Panc1 (cell line): ENCODE measurements at regions not wholly inside any gene's neighbourhood (a gene's known extent, or its start where the extent isn't known, plus 50 kb on each side); places are given as distances from the start of the nearest gene placed in this dataset.

Source experiments
- ATAC-seq: fragments of 200-7000 bp; cut with Tn5 transposase; 2 replicates; pipeline ENCODE4 v1.9.1; 2020; ENCODE audit warnings: mild to moderate bottlenecking, moderate library complexity
- BruUV-seq: library from RNA; stranded (reverse); fragments of 400-500 nt; replicated peaks from 2 replicates; lab custom pipeline; 2021; lab: Mats Ljungman, UMichigan
- CTCF ChIA-PET: fragments of 300-600 bp; sonication (Branson Sonifier 250); formaldehyde crosslinking; loops from one replicate; lab custom pipeline; 2022; ENCODE audit warnings: antibody characterized with exemption; lab: Charles Lee
- POLR2A ChIA-PET: fragments of 300-600 bp; sonication (Branson Sonifier 250); formaldehyde crosslinking; loops from one replicate; lab custom pipeline; 2022; ENCODE audit warnings: antibody characterized with exemption; lab: Charles Lee
- DNase-seq: peaks from one replicate; pipeline ENCODE4 v3.0.0-alpha.2; 2010; ENCODE audit warnings: low read depth, low spot score
- H3K27ac ChIP-seq: 2 replicates; pipeline ENCODE4 v1.5.1; 2011; ENCODE audit warnings: mild to moderate bottlenecking, low read length, inconsistent platforms
- H3K27me3 ChIP-seq: fragments of 200-500 bp; sonication (Bioruptor generic); 2 replicates; pipeline ENCODE4 v1.6.0; 2014; ENCODE audit warnings: low read length, inconsistent platforms; ENCODE audit not compliant: control insufficient read depth, insufficient read depth
- H3K36me3 ChIP-seq: fragments of 200-500 bp; sonication (Bioruptor generic); 2 replicates; pipeline ENCODE4 v1.5.1; 2014; ENCODE audit warnings: inconsistent platforms, mild to moderate bottlenecking, low read length, moderate library complexity; ENCODE audit not compliant: control insufficient read depth, insufficient read depth
- H3K4me1 ChIP-seq: 2 replicates; pipeline ENCODE4 v1.5.1; 2011; ENCODE audit warnings: inconsistent platforms, mild to moderate bottlenecking, low read length, moderate library complexity; ENCODE audit not compliant: control insufficient read depth, insufficient read depth
- H3K4me3 ChIP-seq, 2 experiments: 2 replicates each; pipeline ENCODE4 v1.5.1; 2011 to 2012; ENCODE audit warnings: low read depth in 2 of 2, low read length in 2 of 2, mild to moderate bottlenecking in 2 of 2, inconsistent platforms in 1 of 2, moderate library complexity in 1 of 2
- H3K9me3 ChIP-seq: fragments of 200-500 bp; sonication (Bioruptor generic); 2 replicates; pipeline ENCODE4 v1.5.1; 2014; ENCODE audit warnings: low read depth, mild to moderate bottlenecking, inconsistent platforms, low read length, moderate library complexity; ENCODE audit not compliant: control insufficient read depth, insufficient read depth
- POLR2AphosphoS5 ChIP-seq: IDR thresholded peaks from 2 replicates; pipeline ENCODE4 v1.6.1; 2012; ENCODE audit warnings: mild to moderate bottlenecking, low read depth, low read length, moderate library complexity
- SIN3A ChIP-seq: IDR thresholded peaks from 2 replicates; pipeline ENCODE4 v1.6.1; 2012; ENCODE audit warnings: low read depth, mild to moderate bottlenecking, low read length, moderate library complexity, borderline replicate concordance; ENCODE audit not compliant: insufficient read depth
- TCF7L2 ChIP-seq: IDR thresholded peaks from 2 replicates; pipeline ENCODE4 v1.6.1; 2011; ENCODE audit warnings: mild to moderate bottlenecking, low read depth, low read length, inconsistent platforms
- in situ Hi-C: cut with HindIII; loops from 2 replicates; pipeline ENCODE4 v1.10.0; 2016; ENCODE audit warnings: low sequenced_read_pairs, low pct_unique_long_range_greater_than_20kb
- intact Hi-C: fragments of 100-400 bp; cut with micrococcal nuclease; formaldehyde crosslinking; loops from one replicate; pipeline ENCODE4 v1.10.0; 2022; ENCODE audit not compliant: unreplicated experiment
- TF ChIP-seq, protein P1 (sequence below): fragments of 450-650 bp; IDR thresholded peaks from 2 replicates; pipeline ENCODE4 v1.5.1; 2017; ENCODE audit warnings: mild to moderate bottlenecking
- TF ChIP-seq, protein P2 (sequence below), 2 experiments: IDR thresholded peaks; 2 replicates each; pipeline ENCODE4 v1.6.1; 2011 to 2012; ENCODE audit warnings: low read depth in 2 of 2, control low read depth in 1 of 2, low read length in 1 of 2, mild to moderate bottlenecking in 1 of 2, moderate library complexity in 1 of 2; ENCODE audit not compliant: insufficient read depth in 1 of 2

DNA sequence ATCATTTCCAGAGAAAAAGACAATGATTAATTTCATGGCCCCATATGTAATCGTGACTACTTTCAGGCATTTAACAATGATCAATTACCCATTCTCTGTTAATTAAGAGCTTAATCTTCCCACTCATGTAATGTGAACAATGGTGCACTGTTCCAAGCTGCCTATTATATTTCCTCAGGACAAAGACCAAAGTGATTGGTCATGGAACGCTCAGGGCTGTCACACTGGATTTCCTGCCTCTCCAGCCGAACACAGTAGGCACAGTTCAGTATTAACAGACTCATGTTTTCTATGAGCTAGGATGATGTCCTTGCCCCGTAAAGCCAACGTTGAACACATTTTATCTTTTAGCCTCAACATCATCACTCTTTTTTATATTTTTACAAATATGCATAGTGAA is 142.7 kb upstream of the FZD8 start:
- BruUV-seq, result no TSS peak
- H3K36me3 ChIP-seq, result no peaks in the 10 kb centered on the region
- no peaks in the 10 kb centered on the region for H3K4me1 ChIP-seq
- H3K27me3 ChIP-seq, result no peaks in the 10 kb centered on the region
- no peaks in the 10 kb centered on the region for H3K9me3 ChIP-seq
- TF ChIP-seq TCF7L2 (no peak), POLR2AphosphoS5 (no peak), SIN3A (no peak)
- TF ChIP-seq, protein P1, sequence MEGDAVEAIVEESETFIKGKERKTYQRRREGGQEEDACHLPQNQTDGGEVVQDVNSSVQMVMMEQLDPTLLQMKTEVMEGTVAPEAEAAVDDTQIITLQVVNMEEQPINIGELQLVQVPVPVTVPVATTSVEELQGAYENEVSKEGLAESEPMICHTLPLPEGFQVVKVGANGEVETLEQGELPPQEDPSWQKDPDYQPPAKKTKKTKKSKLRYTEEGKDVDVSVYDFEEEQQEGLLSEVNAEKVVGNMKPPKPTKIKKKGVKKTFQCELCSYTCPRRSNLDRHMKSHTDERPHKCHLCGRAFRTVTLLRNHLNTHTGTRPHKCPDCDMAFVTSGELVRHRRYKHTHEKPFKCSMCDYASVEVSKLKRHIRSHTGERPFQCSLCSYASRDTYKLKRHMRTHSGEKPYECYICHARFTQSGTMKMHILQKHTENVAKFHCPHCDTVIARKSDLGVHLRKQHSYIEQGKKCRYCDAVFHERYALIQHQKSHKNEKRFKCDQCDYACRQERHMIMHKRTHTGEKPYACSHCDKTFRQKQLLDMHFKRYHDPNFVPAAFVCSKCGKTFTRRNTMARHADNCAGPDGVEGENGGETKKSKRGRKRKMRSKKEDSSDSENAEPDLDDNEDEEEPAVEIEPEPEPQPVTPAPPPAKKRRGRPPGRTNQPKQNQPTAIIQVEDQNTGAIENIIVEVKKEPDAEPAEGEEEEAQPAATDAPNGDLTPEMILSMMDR, result no peak
- TF ChIP-seq, protein P2, sequence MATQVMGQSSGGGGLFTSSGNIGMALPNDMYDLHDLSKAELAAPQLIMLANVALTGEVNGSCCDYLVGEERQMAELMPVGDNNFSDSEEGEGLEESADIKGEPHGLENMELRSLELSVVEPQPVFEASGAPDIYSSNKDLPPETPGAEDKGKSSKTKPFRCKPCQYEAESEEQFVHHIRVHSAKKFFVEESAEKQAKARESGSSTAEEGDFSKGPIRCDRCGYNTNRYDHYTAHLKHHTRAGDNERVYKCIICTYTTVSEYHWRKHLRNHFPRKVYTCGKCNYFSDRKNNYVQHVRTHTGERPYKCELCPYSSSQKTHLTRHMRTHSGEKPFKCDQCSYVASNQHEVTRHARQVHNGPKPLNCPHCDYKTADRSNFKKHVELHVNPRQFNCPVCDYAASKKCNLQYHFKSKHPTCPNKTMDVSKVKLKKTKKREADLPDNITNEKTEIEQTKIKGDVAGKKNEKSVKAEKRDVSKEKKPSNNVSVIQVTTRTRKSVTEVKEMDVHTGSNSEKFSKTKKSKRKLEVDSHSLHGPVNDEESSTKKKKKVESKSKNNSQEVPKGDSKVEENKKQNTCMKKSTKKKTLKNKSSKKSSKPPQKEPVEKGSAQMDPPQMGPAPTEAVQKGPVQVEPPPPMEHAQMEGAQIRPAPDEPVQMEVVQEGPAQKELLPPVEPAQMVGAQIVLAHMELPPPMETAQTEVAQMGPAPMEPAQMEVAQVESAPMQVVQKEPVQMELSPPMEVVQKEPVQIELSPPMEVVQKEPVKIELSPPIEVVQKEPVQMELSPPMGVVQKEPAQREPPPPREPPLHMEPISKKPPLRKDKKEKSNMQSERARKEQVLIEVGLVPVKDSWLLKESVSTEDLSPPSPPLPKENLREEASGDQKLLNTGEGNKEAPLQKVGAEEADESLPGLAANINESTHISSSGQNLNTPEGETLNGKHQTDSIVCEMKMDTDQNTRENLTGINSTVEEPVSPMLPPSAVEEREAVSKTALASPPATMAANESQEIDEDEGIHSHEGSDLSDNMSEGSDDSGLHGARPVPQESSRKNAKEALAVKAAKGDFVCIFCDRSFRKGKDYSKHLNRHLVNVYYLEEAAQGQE (IDR thresholded peaks at IDR 0.05; ENCODE audit: insufficient read depth in 1 of 2, low read depth in 2 of 2, low read length in 1 of 2), result no peak
- in situ Hi-C loops (no loop called here), intact Hi-C loops (no loop called here)
- ATAC-seq, result no peak
- CTCF ChIA-PET, result no interaction called here
- DNase-seq, result no peak
- H3K27ac ChIP-seq, result no peak overlapping the region
- POLR2A ChIA-PET, result interaction anchor here (0.6 kb wide), 1 partner anchor 775 kb away, joined by 3 read pairs; no protein-coding TSS in a partner anchor
- H3K4me3 ChIP-seq, result no peak overlapping the region

- no TSS peak for BruUV-seq
- no peak overlapping the region for H3K27ac ChIP-seq
- no peaks in the 10 kb centered on the region for H3K4me1 ChIP-seq
- no peaks in the 10 kb centered on the region for H3K36me3 ChIP-seq
- TF ChIP-seq, protein P1, result no peak
- TF ChIP-seq, protein P2 (IDR thresholded peaks at IDR 0.05; ENCODE audit: insufficient read depth in 1 of 2, low read depth in 2 of 2, low read length in 1 of 2), result no peak
- TF ChIP-seq SIN3A (no peak), TCF7L2 (no peak), POLR2AphosphoS5 (no peak)
- no peak for ATAC-seq
- in situ Hi-C loops (no loop called here), intact Hi-C loops (no loop called here)
- ChIA-PET CTCF (no interaction called here), POLR2A (interaction anchor here (0.6 kb wide), 1 partner anchor 249 kb away, joined by 5 read pairs; no protein-coding TSS in a partner anchor)
- DNase-seq, result no peak
- no peak overlapping the region for H3K4me3 ChIP-seq
- no peaks in the 10 kb centered on the region for H3K9me3 ChIP-seq
- no peaks in the 10 kb centered on the region for H3K27me3 ChIP-seq
Observed at GRCh38 chr10:35783305-35783838, 141.3 kb upstream of the FZD8 start.
